SK-N-SH (cell line): ENCODE measurements at regions not wholly inside any gene's neighbourhood (a gene's known extent, or its start where the extent isn't known, plus 50 kb on each side); places are given as distances from the start of the nearest gene placed in this dataset.

Source experiments
- CTCF ChIA-PET: fragments of 300-600, 350-600 bp; formaldehyde crosslinking; extraction: SDS; loops from one replicate; lab custom pipeline; 2021; lab: Yijun Ruan, JAX
- POLR2A ChIA-PET: fragments of 350-600 bp; sonication (Branson Sonifier 250); formaldehyde crosslinking; extraction: SDS; loops from one replicate; lab custom pipeline; 2020; ENCODE audit warnings: antibody characterized with exemption, inconsistent platforms; lab: Yijun Ruan, JAX
- DNase-seq: peaks from one replicate; pipeline ENCODE4 v3.0.0; 2012
- H2AFZ ChIP-seq: fragments of 200-600 bp; sonication (generic); 2 replicates; pipeline ENCODE4 v1.8.1; 2016; ENCODE audit warnings: antibody characterized with exemption, mild to moderate bottlenecking, low read depth
- H3F3A ChIP-seq: fragments of 200-600 bp; sonication (generic); replicated peaks from 2 replicates; pipeline ENCODE3; 2016; ENCODE audit warnings: antibody characterized with exemption, mild to moderate bottlenecking; ENCODE audit not compliant: insufficient read depth
- H3K27ac ChIP-seq, 2 experiments: fragments of 200-500 bp in 1 of 2; fragments of 200-600 bp in 1 of 2; sonication (Bioruptor generic) in 1 of 2; sonication (generic), shearing (Covaris generic) in 1 of 2; 2 replicates each; pipeline versions ENCODE4 v1.5.1 to v1.6.1; 2014 to 2016; ENCODE audit warnings: low read depth in 2 of 2, inconsistent platforms in 1 of 2, low read length in 1 of 2, mild to moderate bottlenecking in 1 of 2, mixed read lengths in 1 of 2
- H3K27me3 ChIP-seq: fragments of 200-600 bp; sonication (generic), shearing (Covaris generic); 2 replicates; pipeline ENCODE4 v1.6.1; 2016; ENCODE audit warnings: mixed run types; ENCODE audit not compliant: insufficient read depth
- H3K36me3 ChIP-seq, 2 experiments: fragments of 200-500 bp in 1 of 2; fragments of 200-600 bp in 1 of 2; sonication (Bioruptor generic) in 1 of 2; sonication (generic) in 1 of 2; replicated peaks in 1 of 2; 2 replicates each; pipeline versions ENCODE3 to v1.5.1; 2014 to 2016; ENCODE audit warnings: low read length in 1 of 2, mild to moderate bottlenecking in 1 of 2; ENCODE audit not compliant: insufficient read depth in 2 of 2, control insufficient read depth in 1 of 2
- H3K4me1 ChIP-seq, 2 experiments: fragments of 200-500 bp in 1 of 2; fragments of 200-600 bp in 1 of 2; sonication (Bioruptor generic) in 1 of 2; sonication (generic), shearing (Covaris generic) in 1 of 2; 2 replicates each; pipeline versions ENCODE4 v1.5.1 to v1.6.1; 2014 to 2016; ENCODE audit warnings: low read depth in 1 of 2, low read length in 1 of 2, mixed run types in 1 of 2; ENCODE audit not compliant: insufficient read depth in 2 of 2, control insufficient read depth in 1 of 2
- H3K4me2 ChIP-seq: fragments of 200-600 bp; sonication (generic), shearing (Covaris generic); 2 replicates; pipeline ENCODE4 v1.6.1; 2017; ENCODE audit warnings: mixed run types
- H3K4me3 ChIP-seq, 2 experiments: fragments of 200-500 bp in 1 of 2; fragments of 200-600 bp in 1 of 2; sonication (Bioruptor generic) in 1 of 2; sonication (generic), shearing (Covaris generic) in 1 of 2; 2 replicates each; pipeline versions ENCODE4 v1.5.1 to v1.8.1; 2014 to 2016; ENCODE audit warnings: low read depth in 2 of 2, inconsistent platforms in 1 of 2, low read length in 1 of 2, mild to moderate bottlenecking in 1 of 2, mixed read lengths in 1 of 2, moderate library complexity in 1 of 2
- H3K79me2 ChIP-seq: fragments of 200-600 bp; sonication (generic); 2 replicates; pipeline ENCODE4 v1.8.1; 2017; ENCODE audit warnings: mild to moderate bottlenecking; ENCODE audit not compliant: insufficient read depth
- H3K9ac ChIP-seq: fragments of 200-600 bp; sonication (generic); 2 replicates; pipeline ENCODE4 v1.6.1; 2017; ENCODE audit warnings: mixed run types
- H3K9me2 ChIP-seq: fragments of 200-600 bp; sonication (generic); 2 replicates; pipeline ENCODE4 v1.6.1; 2017; ENCODE audit warnings: mixed run types
- H3K9me3 ChIP-seq: fragments of 200-600 bp; sonication (generic); 2 replicates; pipeline ENCODE4 v1.6.1; 2017; ENCODE audit warnings: mixed run types, mild to moderate bottlenecking, moderate library complexity
- H4K20me1 ChIP-seq: fragments of 200-600 bp; sonication (generic); 2 replicates; pipeline ENCODE4 v1.6.1; 2017; ENCODE audit warnings: mild to moderate bottlenecking, mixed run types; ENCODE audit not compliant: insufficient read depth
- CHD2 ChIP-seq: fragments of 150-350 bp; IDR thresholded peaks from 2 replicates; pipeline ENCODE4 v1.6.1; 2018; ENCODE audit warnings: low read length; ENCODE audit not compliant: partially characterized antibody
- CTCF ChIP-seq: fragments of 200-600 bp; sonication (generic); IDR thresholded peaks from 2 replicates; pipeline ENCODE4 v1.6.1; 2017; ENCODE audit warnings: antibody characterized with exemption, mild to moderate bottlenecking, moderate library complexity
- EP300 ChIP-seq, 2 experiments: IDR thresholded peaks; 2 replicates each; pipeline versions ENCODE4 v1.4.0 to v1.6.1; 2012; ENCODE audit warnings: borderline replicate concordance in 1 of 2, low read depth in 1 of 2, low read length in 1 of 2
- FOSL2 ChIP-seq: IDR thresholded peaks from 2 replicates; pipeline ENCODE4 v1.4.0; 2012; ENCODE audit warnings: low read depth, mild to moderate bottlenecking, moderate library complexity, borderline replicate concordance
- FOXJ3 ChIP-seq: sonication (generic); formaldehyde crosslinking; IDR thresholded peaks from 2 replicates; pipeline ENCODE4 v1.5.1; 2020; ENCODE audit warnings: mild to moderate bottlenecking, missing genetic modification reagents
- FOXM1 ChIP-seq: IDR thresholded peaks from 2 replicates; pipeline ENCODE4 v1.4.0; 2012; ENCODE audit warnings: low read depth, mild to moderate bottlenecking
- GATA2 ChIP-seq: sonication (generic); formaldehyde crosslinking; IDR thresholded peaks from 2 replicates; pipeline ENCODE4 v1.5.0; 2020; ENCODE audit warnings: mild to moderate bottlenecking, missing genetic modification reagents
- MAX ChIP-seq: IDR thresholded peaks from 2 replicates; pipeline ENCODE4 v1.4.0; 2012; ENCODE audit warnings: low read depth
- MEF2A ChIP-seq: IDR thresholded peaks from 2 replicates; pipeline ENCODE4 v1.4.0; 2012; ENCODE audit warnings: low read depth, borderline replicate concordance
- NFIC ChIP-seq: IDR thresholded peaks from 2 replicates; pipeline ENCODE4 v1.4.0; 2012; ENCODE audit warnings: borderline replicate concordance
- NRF1 ChIP-seq: IDR thresholded peaks from 2 replicates; pipeline ENCODE4 v1.6.1; 2012; ENCODE audit warnings: low read depth, mild to moderate bottlenecking, low read length
- PBX3 ChIP-seq: IDR thresholded peaks from 2 replicates; pipeline ENCODE4; 2012
- POLR2AphosphoS5 ChIP-seq: IDR thresholded peaks from 2 replicates; pipeline ENCODE4 v1.6.1; 2012; ENCODE audit warnings: low read depth, low read length
- RFX5 ChIP-seq: IDR thresholded peaks from 2 replicates; pipeline ENCODE4 v1.6.1; 2012; ENCODE audit warnings: mild to moderate bottlenecking, improper control_type of control experiment, low read length
- SIN3A ChIP-seq: IDR thresholded peaks from 2 replicates; pipeline ENCODE4 v1.6.1; 2012; ENCODE audit warnings: low read depth, mild to moderate bottlenecking, low read length, moderate library complexity, borderline replicate concordance
- TAF1 ChIP-seq: IDR thresholded peaks from 2 replicates; pipeline ENCODE4 v1.6.1; 2012; ENCODE audit warnings: low read depth, mild to moderate bottlenecking, low read length, moderate library complexity, borderline replicate concordance
- TCF12 ChIP-seq: IDR thresholded peaks from 2 replicates; pipeline ENCODE4 v1.4.0; 2012
- ZBTB33 ChIP-seq: IDR thresholded peaks from 2 replicates; pipeline ENCODE4 v1.4.0; 2012; ENCODE audit warnings: low read depth, borderline replicate concordance

- Histone ChIP-seq H3K9me3 (no peaks in the 10 kb centered on the region; the same call in 1 of the 2 replicates), H3K79me2 (no peaks in the 10 kb centered on the region), H2AFZ (no peak overlapping the region), H4K20me1 (no peaks in the 10 kb centered on the region), H3K4me2 (no peak overlapping the region), H3F3A (no peaks in the 10 kb centered on the region), H3K27ac (no peak overlapping the region), H3K36me3 (no peaks in the 10 kb centered on the region), H3K4me3 (no peak overlapping the region), H3K9me2 (no peaks in the 10 kb centered on the region), H3K4me1 (no peaks in the 10 kb centered on the region), H3K9ac (no peak overlapping the region), H3K27me3 (no peaks in the 10 kb centered on the region)
- DNase-seq, result no peak
- ChIA-PET CTCF (interaction anchor here (1.1 to 1.4 kb wide), 2 partner anchors 23 to 1005 kb away, joined by 3 read pairs; partner anchors contain the start of gene SLITRK5), POLR2A (no interaction called here)
- TF ChIP-seq TCF12, result no peak
- TF ChIP-seq ZBTB33, result no peak
- no peak for TF ChIP-seq NRF1
- TF ChIP-seq EP300 (IDR thresholded peaks at IDR 0.05; ENCODE audit: borderline replicate concordance in 1 of 2, low read depth in 1 of 2, low read length in 1 of 2), result no peak
- TF ChIP-seq FOSL2, result no peak
- no peak for TF ChIP-seq RFX5
- TF ChIP-seq CTCF, result no peak
- TF ChIP-seq POLR2AphosphoS5, result no peak
- TF ChIP-seq GATA2 (CRISPR knock-in tag), result no peak
- TF ChIP-seq CHD2, result no peak
- no peak for TF ChIP-seq MEF2A
- no peak for TF ChIP-seq MAX
- no peak for TF ChIP-seq FOXJ3
- no peak for TF ChIP-seq SIN3A
- TF ChIP-seq NFIC, result no peak
- no peak for TF ChIP-seq FOXM1
- TF ChIP-seq PBX3, result no peak
- TF ChIP-seq TAF1, result no peak
These were observed 1004.8 kb downstream of the SLITRK5 start for GRCh38 chr13:88676016-88676415.
